ENCODE measurements at regions not wholly inside any gene's neighbourhood (a gene's known extent, or its start where the extent isn't known, plus 50 kb on each side); places are given as distances from the start of the nearest gene placed in this dataset.

- Histone ChIP-seq H3K27ac (ENCODE audit: low read depth in 1 of 2, low read length in 2 of 2) (no peak overlapping the region), H3K4me3 (replicated peaks in 1 of 3; ENCODE audit: low read depth in 2 of 3, low read length in 3 of 3) (no peak overlapping the region), H3K4me2 (replicated peaks; ENCODE audit: extremely low read depth, low read length, poor library complexity, severe bottlenecking) (no peak overlapping the region), H3K9ac (ENCODE audit: insufficient read depth, low read length, poor library complexity, severe bottlenecking) (no peak overlapping the region), H3K36me3 (replicated peaks in 1 of 2; ENCODE audit: control insufficient read depth in 1 of 2, insufficient read depth in 2 of 2, low read length in 2 of 2) (no peaks in the 10 kb centered on the region), H3K79me2 (ENCODE audit: insufficient read depth, low read length) (no peaks in the 10 kb centered on the region), H3K27me3 (ENCODE audit: control insufficient read depth in 2 of 2, insufficient read depth in 2 of 2, low read length in 2 of 2) (no peaks in the 10 kb centered on the region), H2AFZ (ENCODE audit: insufficient read depth, low read depth, low read length, poor library complexity, severe bottlenecking) (no peak overlapping the region), H4K20me1 (ENCODE audit: insufficient read depth, low read length) (no peaks in the 10 kb centered on the region), H3K4me1 (ENCODE audit: control insufficient read depth in 1 of 2, insufficient read depth in 2 of 2, low read length in 2 of 2) (no peaks in the 10 kb centered on the region), H3K9me3 (replicated peaks in 1 of 2; ENCODE audit: control insufficient read depth in 1 of 2, insufficient read depth in 1 of 2, low read length in 2 of 2) (peaks cover 5 to 6% of the 10 kb centered on the region in 2 donors)
- Mint-ChIP-seq H3K4me3 (no peak overlapping the region), H3K4me1 (no peaks in the 10 kb centered on the region), H3K27ac (no peak overlapping the region), H3K36me3 (no peaks in the 10 kb centered on the region), H3K9me3 (peaks cover 7 to 25% (median 9%) of the 10 kb centered on the region in 7 donors), H3K27me3 (ENCODE audit: low read depth in 3 of 3) (peaks cover 0 to 1% (median 0%) of the 10 kb centered on the region in 3 donors)
- intact Hi-C loops (cut with micrococcal nuclease) = no loop called here
- TF ChIP-seq, protein P1, sequence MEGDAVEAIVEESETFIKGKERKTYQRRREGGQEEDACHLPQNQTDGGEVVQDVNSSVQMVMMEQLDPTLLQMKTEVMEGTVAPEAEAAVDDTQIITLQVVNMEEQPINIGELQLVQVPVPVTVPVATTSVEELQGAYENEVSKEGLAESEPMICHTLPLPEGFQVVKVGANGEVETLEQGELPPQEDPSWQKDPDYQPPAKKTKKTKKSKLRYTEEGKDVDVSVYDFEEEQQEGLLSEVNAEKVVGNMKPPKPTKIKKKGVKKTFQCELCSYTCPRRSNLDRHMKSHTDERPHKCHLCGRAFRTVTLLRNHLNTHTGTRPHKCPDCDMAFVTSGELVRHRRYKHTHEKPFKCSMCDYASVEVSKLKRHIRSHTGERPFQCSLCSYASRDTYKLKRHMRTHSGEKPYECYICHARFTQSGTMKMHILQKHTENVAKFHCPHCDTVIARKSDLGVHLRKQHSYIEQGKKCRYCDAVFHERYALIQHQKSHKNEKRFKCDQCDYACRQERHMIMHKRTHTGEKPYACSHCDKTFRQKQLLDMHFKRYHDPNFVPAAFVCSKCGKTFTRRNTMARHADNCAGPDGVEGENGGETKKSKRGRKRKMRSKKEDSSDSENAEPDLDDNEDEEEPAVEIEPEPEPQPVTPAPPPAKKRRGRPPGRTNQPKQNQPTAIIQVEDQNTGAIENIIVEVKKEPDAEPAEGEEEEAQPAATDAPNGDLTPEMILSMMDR (IDR thresholded peaks at IDR 0.05) = no peak
- DNase-seq = no peak
These were observed 245.4 kb downstream of the IPO8 start for GRCh38 chr12:30450226-30450625.

GRCh38 chr12:30448038-30448437 lies 247.6 kb downstream of the IPO8 start:
- H4K20me1 ChIP-seq (ENCODE audit: insufficient read depth, low read length) = no peaks in the 10 kb centered on the region
- no peak overlapping the region for H3K4me3 ChIP-seq (replicated peaks in 1 of 3; ENCODE audit: low read depth in 2 of 3, low read length in 3 of 3)
- 86% methylated on average over 1 of the region's 2 CpGs for WGBS (ENCODE audit: insufficient coverage)
- H3K9ac ChIP-seq (ENCODE audit: insufficient read depth, low read length, poor library complexity, severe bottlenecking) = no peak overlapping the region
- H2AFZ ChIP-seq (ENCODE audit: insufficient read depth, low read depth, low read length, poor library complexity, severe bottlenecking) = no peak overlapping the region
- H3K4me2 ChIP-seq (replicated peaks; ENCODE audit: extremely low read depth, low read length, poor library complexity, severe bottlenecking) = no peak overlapping the region
- no peaks in the 10 kb centered on the region for H3K27me3 ChIP-seq (ENCODE audit: control insufficient read depth in 2 of 2, insufficient read depth in 2 of 2, low read length in 2 of 2)
- intact Hi-C loops (cut with micrococcal nuclease) = no loop called here
- no peak overlapping the region for H3K4me3 Mint-ChIP-seq
- no peaks in the 10 kb centered on the region for H3K4me1 ChIP-seq (ENCODE audit: control insufficient read depth in 1 of 2, insufficient read depth in 2 of 2, low read length in 2 of 2)
- no peaks in the 10 kb centered on the region for H3K79me2 ChIP-seq (ENCODE audit: insufficient read depth, low read length)
- H3K36me3 ChIP-seq (replicated peaks in 1 of 2; ENCODE audit: control insufficient read depth in 1 of 2, insufficient read depth in 2 of 2, low read length in 2 of 2) = no peaks in the 10 kb centered on the region
- H3K36me3 Mint-ChIP-seq = no peaks in the 10 kb centered on the region
- no peaks in the 10 kb centered on the region for H3K4me1 Mint-ChIP-seq
- TF ChIP-seq, protein P1 (IDR thresholded peaks at IDR 0.05) = no peak
- DNase-seq = no peak
- H3K9me3 ChIP-seq (replicated peaks in 1 of 2; ENCODE audit: control insufficient read depth in 1 of 2, insufficient read depth in 1 of 2, low read length in 2 of 2) = peaks cover 5 to 11% of the 10 kb centered on the region in 2 donors
- no peak overlapping the region for H3K27ac Mint-ChIP-seq
- H3K27ac ChIP-seq (ENCODE audit: low read depth in 1 of 2, low read length in 2 of 2) = no peak overlapping the region
- peaks cover 5 to 27% (median 9%) of the 10 kb centered on the region in 7 donors for H3K9me3 Mint-ChIP-seq
- no peaks in the 10 kb centered on the region for H3K27me3 Mint-ChIP-seq (ENCODE audit: low read depth in 3 of 3)
